CD8-positive, alpha-beta memory T cell (primary cell): ENCODE measurements at regions not wholly inside any gene's neighbourhood (a gene's known extent, or its start where the extent isn't known, plus 50 kb on each side); places are given as distances from the start of the nearest gene placed in this dataset.
A peak's percentile ranks its signal among the peaks of the same experiment; 100 is the strongest.
"Not testable (repeated sequence)": the region's sequence is repeated elsewhere in the genome, so short reads cannot be mapped to it uniquely, and the experiment has no call there.

Source experiments
- CTCF ChIA-PET: fragments of 350-600 bp; sonication (Branson Sonifier 250); formaldehyde crosslinking; loops from one replicate; lab custom pipeline; 2021; ENCODE audit warnings: antibody characterized with exemption; lab: Charles Lee
- POLR2A ChIA-PET: fragments of 350-600 bp; sonication (Branson Sonifier 250); formaldehyde crosslinking; loops from one replicate; lab custom pipeline; 2021; ENCODE audit warnings: antibody characterized with exemption; lab: Charles Lee
- DNase-seq, 5 donors: peaks; one replicate each; pipeline versions ENCODE4 v3.0.0 to v3.0.0-alpha.2; 2020 to 2022; ENCODE audit warnings: mixed read lengths in 1 of 5
- H3K27ac ChIP-seq: one replicate; pipeline ENCODE4 v1.7.0; 2013; ENCODE audit warnings: low read depth, mild to moderate bottlenecking, low read length, moderate library complexity
- H3K27me3 ChIP-seq: 2 replicates; pipeline ENCODE4 v1.7.0; 2013; ENCODE audit warnings: low read length, mild to moderate bottlenecking; ENCODE audit not compliant: insufficient read depth, poor library complexity, severe bottlenecking
- H3K36me3 ChIP-seq: 2 replicates; pipeline ENCODE4 v1.7.0; 2013; ENCODE audit warnings: mild to moderate bottlenecking, low read length, moderate library complexity; ENCODE audit not compliant: insufficient read depth
- H3K4me1 ChIP-seq: 2 replicates; pipeline ENCODE4 v1.7.0; 2013; ENCODE audit warnings: mild to moderate bottlenecking, low read length, moderate library complexity; ENCODE audit not compliant: insufficient read depth
- H3K4me3 ChIP-seq: 2 replicates; pipeline ENCODE4 v1.7.0; 2013; ENCODE audit warnings: mild to moderate bottlenecking, low read length
- H3K9me3 ChIP-seq: 2 replicates; pipeline ENCODE4 v1.7.0; 2013; ENCODE audit warnings: mild to moderate bottlenecking, low read length
- H3K27ac Mint-ChIP-seq, 8 donors: one replicate each; pipeline ENCODE4 v1.8.0; 2020 to 2021; ENCODE audit warnings: mixed read lengths in 8 of 8, mild to moderate bottlenecking in 6 of 8, inconsistent platforms in 3 of 8, moderate library complexity in 3 of 8
- H3K27me3 Mint-ChIP-seq, 2 donors: one replicate each; pipeline ENCODE4 v1.8.0; 2020 to 2021; ENCODE audit warnings: mixed read lengths in 2 of 2, mild to moderate bottlenecking in 1 of 2, moderate library complexity in 1 of 2
- H3K36me3 Mint-ChIP-seq, 3 donors: one replicate each; pipeline ENCODE4 v1.8.0; 2020 to 2021; ENCODE audit warnings: mixed read lengths in 3 of 3, inconsistent platforms in 1 of 3, mild to moderate bottlenecking in 1 of 3
- H3K4me1 Mint-ChIP-seq, 3 donors: one replicate each; pipeline ENCODE4 v1.8.0; 2020 to 2021; ENCODE audit warnings: mixed read lengths in 3 of 3, inconsistent platforms in 1 of 3, mild to moderate bottlenecking in 1 of 3
- H3K4me3 Mint-ChIP-seq, 7 donors: one replicate each; pipeline ENCODE4 v1.8.0; 2020 to 2021; ENCODE audit warnings: mixed read lengths in 7 of 7, mild to moderate bottlenecking in 6 of 7, moderate library complexity in 4 of 7, inconsistent platforms in 2 of 7
- H3K9me3 Mint-ChIP-seq, 5 donors: one replicate each; pipeline ENCODE4 v1.8.0; 2020 to 2022; ENCODE audit warnings: mixed read lengths in 5 of 5, mild to moderate bottlenecking in 3 of 5, moderate library complexity in 2 of 5, inconsistent platforms in 1 of 5

DNA sequence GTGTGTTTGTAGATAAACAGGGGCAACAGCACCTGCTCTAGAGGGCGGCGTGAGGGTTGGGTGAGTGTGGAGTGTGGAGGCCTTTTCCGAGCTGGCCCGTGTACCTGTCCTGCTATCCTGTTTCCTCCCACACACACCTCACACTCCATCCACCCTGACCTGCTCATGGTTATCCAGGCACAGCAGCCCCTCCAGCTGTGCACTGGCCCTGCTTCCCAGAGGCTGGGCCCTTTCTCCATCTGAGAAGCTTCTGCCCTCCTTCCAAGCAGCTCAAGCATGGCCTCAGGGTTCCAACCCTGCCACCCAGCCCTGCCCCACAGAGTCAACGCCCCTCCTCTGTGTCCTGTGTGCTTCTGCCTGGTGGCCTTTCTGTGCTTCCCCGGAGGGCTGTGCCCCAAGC is 86.9 kb downstream of the SOX1 start:
- Histone ChIP-seq H3K36me3 (no peaks in the 10 kb centered on the region), H3K4me1 (no peaks in the 10 kb centered on the region), H3K4me3 (no peak overlapping the region), H3K27me3 (no peaks in the 10 kb centered on the region), H3K9me3 (no peaks in the 10 kb centered on the region), H3K27ac (no peak overlapping the region)
- H3K27ac Mint-ChIP-seq = no peak overlapping the region
- H3K4me1 Mint-ChIP-seq = no peaks in the 10 kb centered on the region
- ChIA-PET CTCF (no interaction called here), POLR2A (no interaction called here)
- H3K36me3 Mint-ChIP-seq = no peaks in the 10 kb centered on the region
- H3K9me3 Mint-ChIP-seq = peaks cover 1 to 5% (median 4%) of the 10 kb centered on the region in 5 donors
- no peak for DNase-seq
- no peak overlapping the region for H3K4me3 Mint-ChIP-seq
- H3K27me3 Mint-ChIP-seq = peaks cover 3 to 4% of the 10 kb centered on the region in 2 donors

DNA sequence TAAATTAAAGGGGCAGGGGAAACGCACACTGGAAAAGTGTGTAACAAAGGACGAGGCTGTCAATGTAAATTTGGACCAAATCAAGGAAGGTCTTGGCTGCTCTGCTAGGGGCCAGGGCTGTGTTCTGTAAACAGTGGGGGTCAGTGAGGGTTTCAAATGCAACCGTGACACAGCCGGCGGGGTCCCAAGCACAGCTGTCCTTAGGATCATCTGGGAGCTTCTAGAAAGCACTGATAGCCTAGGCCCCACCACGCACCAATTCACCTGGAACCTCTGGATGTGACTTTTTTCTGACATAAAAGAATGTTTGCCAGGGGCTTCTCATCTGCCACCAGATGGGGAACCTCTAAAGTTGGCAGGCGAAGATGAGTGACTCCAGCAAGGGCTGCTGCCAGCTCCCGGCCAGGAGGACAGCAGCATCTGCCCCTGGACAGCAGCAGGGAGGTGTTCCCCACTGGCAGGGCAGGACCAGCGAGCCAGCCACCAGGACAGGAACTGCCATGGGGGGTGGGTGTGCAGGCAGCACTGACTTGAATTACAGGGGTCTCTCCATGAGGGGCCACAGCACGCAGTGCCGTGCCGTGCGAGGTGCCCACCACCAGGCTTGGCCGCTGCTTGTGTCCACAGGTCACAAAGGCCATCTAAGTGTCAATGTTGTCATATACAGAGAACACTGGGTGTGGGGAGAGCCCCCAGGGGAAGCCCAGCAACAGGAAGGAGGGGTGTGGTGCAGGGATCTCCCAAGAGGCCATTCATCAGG is 87.5 kb downstream of the SOX1 start:
- H3K4me1 Mint-ChIP-seq = no peaks in the 10 kb centered on the region
- peaks cover 0 to 4% (median 4%) of the 10 kb centered on the region in 5 donors for H3K9me3 Mint-ChIP-seq
- H3K36me3 Mint-ChIP-seq = no peaks in the 10 kb centered on the region
- Histone ChIP-seq H3K4me3 (no peak overlapping the region), H3K36me3 (no peaks in the 10 kb centered on the region), H3K27ac (no peak overlapping the region), H3K4me1 (no peaks in the 10 kb centered on the region), H3K27me3 (no peaks in the 10 kb centered on the region), H3K9me3 (no peaks in the 10 kb centered on the region)
- no peak overlapping the region for H3K27ac Mint-ChIP-seq
- no peak for DNase-seq
- ChIA-PET CTCF (no interaction called here), POLR2A (no interaction called here)
- H3K4me3 Mint-ChIP-seq = no peak overlapping the region
- peaks cover 4 to 5% of the 10 kb centered on the region in 2 donors for H3K27me3 Mint-ChIP-seq

DNA sequence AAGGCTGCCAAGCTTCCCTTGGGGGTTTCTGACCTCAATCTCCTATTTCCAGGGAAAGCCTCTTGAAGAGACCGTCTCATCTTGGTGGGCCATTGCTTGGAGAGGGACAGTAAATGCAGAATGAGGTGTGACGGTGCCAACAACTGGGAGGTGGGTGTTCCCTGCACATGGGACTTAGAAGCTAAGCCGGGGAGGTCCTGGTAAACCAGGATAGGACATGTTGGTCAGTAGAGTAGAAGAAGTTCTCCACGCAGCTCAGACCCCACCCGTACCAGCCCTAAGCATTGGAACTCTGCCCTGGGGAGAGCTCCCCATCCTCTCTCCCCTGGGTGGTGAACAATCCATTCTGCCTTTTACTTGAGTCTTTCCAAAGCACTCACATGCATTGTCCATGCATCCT is 92.0 kb downstream of the SOX1 start:
- CTCF ChIA-PET = no interaction called here
- Mint-ChIP-seq H3K4me3 (no peak overlapping the region), H3K27me3 (peaks cover 7 to 15% of the 10 kb centered on the region in 2 donors), H3K4me1 (no peaks in the 10 kb centered on the region), H3K27ac (no peak overlapping the region), H3K9me3 (peaks cover 0 to 5% (median 4%) of the 10 kb centered on the region in 5 donors), H3K36me3 (no peaks in the 10 kb centered on the region)
- POLR2A ChIA-PET = no interaction called here
- no peaks in the 10 kb centered on the region for H3K9me3 ChIP-seq
- H3K36me3 ChIP-seq = no peaks in the 10 kb centered on the region
- H3K4me1 ChIP-seq = no peaks in the 10 kb centered on the region
- H3K4me3 ChIP-seq = no peak overlapping the region
- no peak for DNase-seq
- H3K27ac ChIP-seq = no peak overlapping the region
- no peaks in the 10 kb centered on the region for H3K27me3 ChIP-seq

DNA sequence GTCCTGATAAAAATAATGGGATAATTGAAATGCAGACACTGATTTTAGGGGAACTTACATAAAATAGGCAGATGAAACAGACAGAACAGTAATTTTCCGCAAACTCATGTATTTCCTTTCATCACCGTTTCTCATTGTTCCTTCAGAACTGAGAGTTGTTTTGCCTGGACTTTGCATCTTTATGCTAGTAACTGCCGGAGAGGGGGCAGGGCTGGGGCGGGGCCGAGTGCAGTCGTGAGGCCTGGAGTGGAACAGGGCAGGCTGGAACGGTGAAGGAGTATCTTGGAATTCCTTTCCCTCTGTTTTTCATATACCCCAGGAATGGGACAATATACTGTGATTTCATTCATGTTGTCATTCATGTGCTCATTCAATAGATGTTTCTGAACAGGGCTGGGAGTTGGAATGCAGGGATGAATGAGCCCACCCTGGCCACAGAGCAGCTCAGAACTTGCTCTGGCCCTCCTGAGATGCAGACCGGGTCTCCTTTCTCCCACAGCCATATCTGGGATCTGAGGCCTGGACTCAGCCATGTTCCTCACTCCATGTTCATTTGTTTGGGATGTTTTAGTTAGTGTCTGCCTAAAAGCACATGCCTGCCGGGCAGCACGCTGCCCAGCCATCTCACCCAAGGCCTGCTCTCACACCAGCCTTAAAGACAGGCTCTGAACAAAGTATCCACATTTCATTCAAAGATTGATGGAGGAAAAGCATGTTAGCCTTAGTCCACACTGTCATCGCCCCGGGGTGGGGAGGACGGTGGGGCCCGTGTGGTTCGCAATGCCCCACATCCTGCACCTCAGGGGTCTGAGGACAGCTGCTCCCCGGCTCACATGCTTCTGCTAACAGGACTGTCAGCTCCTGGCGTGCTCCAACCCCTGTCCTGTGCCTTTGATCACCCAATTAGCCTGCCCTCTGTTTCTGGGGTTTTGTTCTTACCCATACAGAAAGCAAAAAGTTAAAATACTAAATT is 92.9 kb downstream of the SOX1 start:
- no peak overlapping the region for H3K27ac ChIP-seq
- no peaks in the 10 kb centered on the region for H3K4me1 ChIP-seq
- H3K9me3 ChIP-seq = no peaks in the 10 kb centered on the region
- H3K27me3 ChIP-seq = no peaks in the 10 kb centered on the region
- peaks cover 6 to 14% of the 10 kb centered on the region in 2 donors for H3K27me3 Mint-ChIP-seq
- H3K36me3 Mint-ChIP-seq = no peaks in the 10 kb centered on the region
- no peak for DNase-seq
- ChIA-PET POLR2A (no interaction called here), CTCF (no interaction called here)
- H3K9me3 Mint-ChIP-seq = peaks cover 0 to 5% (median 4%) of the 10 kb centered on the region in 5 donors
- no peaks in the 10 kb centered on the region for H3K36me3 ChIP-seq
- no peak overlapping the region for H3K27ac Mint-ChIP-seq
- no peak overlapping the region for H3K4me3 Mint-ChIP-seq
- no peaks in the 10 kb centered on the region for H3K4me1 Mint-ChIP-seq
- no peak overlapping the region for H3K4me3 ChIP-seq

DNA sequence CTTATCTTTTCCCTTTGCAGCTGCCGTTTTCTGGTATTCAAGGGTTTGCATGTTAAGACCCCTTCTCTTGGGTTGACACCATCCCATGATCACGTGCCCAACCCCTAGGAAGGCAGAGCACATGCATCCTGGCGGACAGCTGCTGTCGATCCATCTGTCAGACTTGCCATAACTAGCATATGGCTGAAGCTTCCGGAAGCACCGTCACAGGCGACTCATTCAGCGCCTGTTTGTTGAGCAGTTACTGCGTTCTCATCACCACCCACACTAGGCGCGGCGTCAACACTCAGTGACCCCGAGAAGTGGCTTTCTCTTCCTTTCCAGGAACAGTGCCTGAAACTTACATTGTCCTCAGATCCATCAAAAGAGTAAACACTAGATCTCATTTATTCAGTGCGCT is 93.6 kb downstream of the SOX1 start:
- ChIA-PET POLR2A (no interaction called here), CTCF (no interaction called here)
- H3K9me3 Mint-ChIP-seq = peaks cover 0 to 5% (median 4%) of the 10 kb centered on the region in 5 donors
- Histone ChIP-seq H3K36me3 (no peaks in the 10 kb centered on the region), H3K27ac (no peak overlapping the region), H3K4me3 (no peak overlapping the region), H3K4me1 (no peaks in the 10 kb centered on the region), H3K9me3 (no peaks in the 10 kb centered on the region), H3K27me3 (no peaks in the 10 kb centered on the region)
- no peak for DNase-seq
- no peaks in the 10 kb centered on the region for H3K4me1 Mint-ChIP-seq
- H3K4me3 Mint-ChIP-seq = no peak overlapping the region
- H3K27ac Mint-ChIP-seq = no peak overlapping the region
- H3K36me3 Mint-ChIP-seq = no peaks in the 10 kb centered on the region
- H3K27me3 Mint-ChIP-seq = peaks cover 4 to 16% of the 10 kb centered on the region in 2 donors

DNA sequence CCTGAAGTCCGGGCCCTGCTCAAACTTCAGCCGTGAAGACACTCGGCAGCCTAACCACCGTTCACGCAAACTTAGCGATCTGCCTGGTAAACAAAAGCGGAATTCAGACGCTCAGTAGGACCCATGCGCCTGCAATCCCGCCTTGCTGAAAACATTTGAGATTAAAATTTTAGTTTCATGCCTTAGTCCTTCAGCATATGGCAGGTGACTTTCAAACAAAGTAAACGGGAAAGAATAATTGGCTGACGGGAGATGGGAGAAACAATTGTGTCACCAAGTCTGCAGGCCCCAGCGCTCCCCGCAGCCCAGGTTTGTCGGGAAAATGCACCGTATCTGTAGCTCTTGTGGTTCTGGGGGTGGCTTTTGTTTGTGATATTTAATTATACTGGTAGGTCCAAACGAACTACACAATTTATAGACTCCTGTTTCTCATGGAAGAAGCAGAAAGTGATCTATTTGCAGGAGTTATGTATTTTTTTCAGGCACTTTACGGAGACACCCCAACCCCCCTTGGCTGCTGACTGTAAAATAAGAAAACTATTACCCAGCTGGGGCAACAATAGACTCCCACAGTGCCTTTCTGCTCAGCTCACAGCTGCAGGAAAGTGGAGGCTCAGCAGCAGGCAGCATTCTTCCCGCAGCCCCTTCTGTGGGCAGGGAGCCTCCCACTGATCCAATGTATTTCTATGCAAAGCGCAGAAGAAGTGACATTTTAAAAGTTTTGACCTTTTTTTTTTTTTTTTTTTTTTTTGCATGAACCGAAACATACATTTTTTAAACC is 94.8 kb downstream of the SOX1 start:
- CTCF ChIA-PET = no interaction called here
- no peak overlapping the region for H3K4me3 ChIP-seq
- H3K9me3 ChIP-seq = no peaks in the 10 kb centered on the region
- no peak overlapping the region for H3K27ac ChIP-seq
- peaks cover 0 to 6% (median 4%) of the 10 kb centered on the region in 5 donors for H3K9me3 Mint-ChIP-seq
- no peaks in the 10 kb centered on the region for H3K36me3 Mint-ChIP-seq
- H3K27me3 Mint-ChIP-seq = peaks cover 4 to 16% of the 10 kb centered on the region in 2 donors
- no peaks in the 10 kb centered on the region for H3K27me3 ChIP-seq
- H3K4me1 ChIP-seq = no peaks in the 10 kb centered on the region
- no peaks in the 10 kb centered on the region for H3K36me3 ChIP-seq
- H3K4me1 Mint-ChIP-seq = no peaks in the 10 kb centered on the region
- DNase-seq = no peak
- H3K4me3 Mint-ChIP-seq = no peak overlapping the region
- POLR2A ChIA-PET = no interaction called here
- H3K27ac Mint-ChIP-seq = no peak overlapping the region

DNA sequence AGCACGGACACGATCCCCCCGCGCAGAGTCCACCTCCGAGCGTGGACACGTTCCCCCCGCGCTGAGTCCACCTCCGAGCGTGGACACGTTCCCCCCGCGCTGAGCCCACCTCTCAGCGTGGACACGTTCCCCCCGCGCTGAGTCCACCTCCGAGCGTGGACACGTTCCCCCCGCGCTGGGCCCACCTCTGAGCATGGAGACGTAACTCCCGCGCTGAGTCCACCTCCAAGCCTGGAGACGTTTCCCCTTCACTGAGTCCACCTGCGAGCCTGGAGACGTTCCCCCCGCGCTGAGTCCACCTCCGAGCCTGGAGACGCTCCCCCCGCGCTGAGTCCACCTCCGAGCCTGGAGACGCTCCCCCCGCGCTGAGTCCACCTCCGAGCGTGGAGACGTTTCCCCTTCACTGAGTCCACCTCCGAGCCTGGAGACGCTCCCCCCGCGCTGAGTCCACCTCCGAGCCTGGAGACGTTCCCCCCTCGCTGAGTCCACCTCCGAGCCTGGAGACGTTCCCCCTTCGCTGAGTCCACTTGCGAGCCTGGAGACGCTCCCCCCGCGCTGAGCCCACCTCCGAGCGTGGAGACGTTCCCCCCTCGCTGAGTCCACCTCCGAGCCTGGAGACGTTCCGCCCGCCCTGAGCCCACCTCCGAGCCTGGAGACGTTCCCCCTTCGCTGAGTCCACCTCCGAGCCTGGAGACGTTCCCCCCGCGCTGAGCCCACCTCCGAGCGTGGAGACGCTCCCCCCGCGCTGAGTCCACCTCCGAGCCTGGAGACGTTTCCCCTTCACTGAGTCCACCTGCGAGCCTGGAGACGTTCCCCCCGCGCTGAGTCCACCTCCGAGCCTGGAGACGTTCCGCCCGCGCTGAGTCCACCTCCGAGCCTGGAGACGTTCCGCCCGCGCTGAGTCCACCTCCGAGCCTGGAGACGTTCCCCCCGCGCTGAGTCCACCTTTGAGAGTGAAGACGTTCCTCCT is 97.0 kb downstream of the SOX1 start:
- H3K27ac Mint-ChIP-seq, H3K27ac ChIP-seq, H3K36me3 Mint-ChIP-seq, H3K4me1 Mint-ChIP-seq, CTCF ChIA-PET, H3K36me3 ChIP-seq, H3K4me3 ChIP-seq, H3K27me3 ChIP-seq, H3K9me3 ChIP-seq, H3K4me1 ChIP-seq, POLR2A ChIA-PET, H3K9me3 Mint-ChIP-seq, DNase-seq: not testable (repeated sequence)
- H3K4me3 Mint-ChIP-seq = peak overlapping the region in 1 of 7 donors; percentile 27
- peaks cover 1 to 16% of the 10 kb centered on the region in 2 donors for H3K27me3 Mint-ChIP-seq
